OCI-LY7 (cell line): ENCODE measurements at regions not wholly inside any gene's neighbourhood (a gene's known extent, or its start where the extent isn't known, plus 50 kb on each side); places are given as distances from the start of the nearest gene placed in this dataset.

Experiments used
- BruUV-seq: library from RNA; stranded (reverse); fragments of 400-500 nt; replicated peaks from 2 replicates; lab custom pipeline; 2021; lab: Mats Ljungman, UMichigan
- CTCF ChIA-PET: fragments of 300-600 bp; sonication (Branson Sonifier 250); formaldehyde crosslinking; loops from one replicate; lab custom pipeline; 2022; ENCODE audit warnings: antibody characterized with exemption; ENCODE audit not compliant: unreplicated experiment; lab: Charles Lee
- POLR2A ChIA-PET: fragments of 300-600 bp; sonication (Branson Sonifier 250); formaldehyde crosslinking; loops from one replicate; lab custom pipeline; 2022; ENCODE audit warnings: antibody characterized with exemption; lab: Charles Lee
- DNase-seq: peaks from one replicate; pipeline ENCODE4 v3.0.0-alpha.2; 2015; ENCODE audit warnings: low spot score
- H2AFZ ChIP-seq: fragments of 200-600 bp; sonication (generic), shearing (Covaris generic); 2 replicates; pipeline ENCODE4 v1.6.1; 2014; ENCODE audit warnings: mild to moderate bottlenecking, antibody characterized with exemption, low read length, moderate library complexity
- H3K27ac ChIP-seq: fragments of 200-600 bp; sonication (generic); 2 replicates; pipeline ENCODE4 v1.5.1; 2014; ENCODE audit warnings: mixed run types, low read depth, mild to moderate bottlenecking, moderate library complexity, low read length, inconsistent platforms; ENCODE audit not compliant: poor library complexity, severe bottlenecking
- H3K36me3 ChIP-seq: fragments of 200-600 bp; sonication (generic); 2 replicates; pipeline ENCODE4 v1.6.1; 2014; ENCODE audit warnings: mild to moderate bottlenecking, antibody characterized with exemption, low read length, moderate library complexity, mixed read lengths; ENCODE audit not compliant: insufficient read depth
- H3K4me1 ChIP-seq: fragments of 200-600 bp; sonication (generic); 2 replicates; pipeline ENCODE4 v1.5.1; 2014; ENCODE audit warnings: mild to moderate bottlenecking, low read length; ENCODE audit not compliant: insufficient read depth, poor library complexity, severe bottlenecking
- H3K4me2 ChIP-seq: fragments of 200-600 bp; sonication (generic); 2 replicates; pipeline ENCODE4 v1.6.1; 2014; ENCODE audit warnings: mild to moderate bottlenecking, low read length
- H3K4me3 ChIP-seq: fragments of 200-600 bp; sonication (generic); 2 replicates; pipeline ENCODE4 v1.5.1; 2014; ENCODE audit warnings: mild to moderate bottlenecking, low read depth, low read length; ENCODE audit not compliant: poor library complexity, severe bottlenecking
- H3K79me2 ChIP-seq: fragments of 200-600 bp; sonication (generic); 2 replicates; pipeline ENCODE4 v1.6.1; 2016; ENCODE audit warnings: low read depth, mild to moderate bottlenecking, low read length, moderate library complexity, mixed read lengths; ENCODE audit not compliant: insufficient read depth
- H3K9me2 ChIP-seq: fragments of 200-600 bp; sonication (generic); 2 replicates; pipeline ENCODE4 v1.6.1; 2016; ENCODE audit warnings: mild to moderate bottlenecking, low read length, mixed read lengths; ENCODE audit not compliant: insufficient read depth
- H3K9me3 ChIP-seq: fragments of 200-600 bp; sonication (generic); 2 replicates; pipeline ENCODE4 v1.6.1; 2014; ENCODE audit warnings: mild to moderate bottlenecking, mixed run types, low read length, mixed read lengths
- H4K20me1 ChIP-seq: fragments of 200-600 bp; sonication (generic); 2 replicates; pipeline ENCODE4 v1.6.1; 2014; ENCODE audit warnings: mild to moderate bottlenecking, antibody characterized with exemption, low read length, moderate library complexity, mixed read lengths; ENCODE audit not compliant: insufficient read depth
- EZH2phosphoT487 ChIP-seq: fragments of 200-600 bp; sonication (generic); IDR thresholded peaks from 2 replicates; pipeline ENCODE4 v1.6.1; 2018; ENCODE audit warnings: low read depth, borderline replicate concordance, mild to moderate bottlenecking, mixed run types, antibody characterized with exemption, low read length, moderate library complexity, mixed read lengths
- intact Hi-C: fragments of 100-400 bp; cut with micrococcal nuclease; formaldehyde crosslinking; loops from one replicate; pipeline ENCODE4 v1.10.0; 2022; ENCODE audit not compliant: unreplicated experiment
- TF ChIP-seq, protein P1 (sequence below): fragments of 200-600 bp; sonication (generic); conservative IDR thresholded peaks from 2 replicates; pipeline ENCODE4 v1.5.1; 2014; ENCODE audit warnings: mild to moderate bottlenecking, antibody characterized with exemption, low read length, moderate library complexity, mixed read lengths

DNA sequence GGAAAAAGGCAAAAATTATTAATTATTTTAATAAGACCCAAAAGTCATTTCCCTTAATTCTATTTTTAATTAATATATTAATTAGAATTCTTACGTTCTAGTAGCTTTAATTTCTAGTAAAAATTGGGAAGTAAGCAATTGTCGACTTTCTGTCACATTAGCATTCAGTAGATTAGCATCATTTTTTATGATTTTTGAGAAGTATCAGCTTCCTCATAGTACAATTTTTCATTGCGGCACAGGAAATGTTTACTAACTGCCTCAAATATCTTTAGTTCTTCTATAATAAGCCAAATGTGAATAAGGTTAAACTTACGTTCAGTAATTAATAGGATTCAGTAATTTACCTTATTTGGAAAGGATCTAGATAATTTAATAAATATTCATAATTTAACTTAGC, 687.4 kb downstream of the EPM2A start:
- H3K9me3 ChIP-seq, result no peaks in the 10 kb centered on the region
- H3K27ac ChIP-seq, result no peak overlapping the region
- no TSS peak for BruUV-seq
- POLR2A ChIA-PET, result interaction anchor here (0.5 to 0.7 kb wide), 3 partner anchors 36 to 1210 kb away, joined by 3 to 5 read pairs (median 4); no protein-coding TSS in a partner anchor
- H2AFZ ChIP-seq, result no peak overlapping the region
- intact Hi-C loops, result no loop called here
- H3K4me1 ChIP-seq, result no peaks in the 10 kb centered on the region
- no peaks in the 10 kb centered on the region for H3K36me3 ChIP-seq
- H3K9me2 ChIP-seq, result no peaks in the 10 kb centered on the region
- TF ChIP-seq, protein P1, sequence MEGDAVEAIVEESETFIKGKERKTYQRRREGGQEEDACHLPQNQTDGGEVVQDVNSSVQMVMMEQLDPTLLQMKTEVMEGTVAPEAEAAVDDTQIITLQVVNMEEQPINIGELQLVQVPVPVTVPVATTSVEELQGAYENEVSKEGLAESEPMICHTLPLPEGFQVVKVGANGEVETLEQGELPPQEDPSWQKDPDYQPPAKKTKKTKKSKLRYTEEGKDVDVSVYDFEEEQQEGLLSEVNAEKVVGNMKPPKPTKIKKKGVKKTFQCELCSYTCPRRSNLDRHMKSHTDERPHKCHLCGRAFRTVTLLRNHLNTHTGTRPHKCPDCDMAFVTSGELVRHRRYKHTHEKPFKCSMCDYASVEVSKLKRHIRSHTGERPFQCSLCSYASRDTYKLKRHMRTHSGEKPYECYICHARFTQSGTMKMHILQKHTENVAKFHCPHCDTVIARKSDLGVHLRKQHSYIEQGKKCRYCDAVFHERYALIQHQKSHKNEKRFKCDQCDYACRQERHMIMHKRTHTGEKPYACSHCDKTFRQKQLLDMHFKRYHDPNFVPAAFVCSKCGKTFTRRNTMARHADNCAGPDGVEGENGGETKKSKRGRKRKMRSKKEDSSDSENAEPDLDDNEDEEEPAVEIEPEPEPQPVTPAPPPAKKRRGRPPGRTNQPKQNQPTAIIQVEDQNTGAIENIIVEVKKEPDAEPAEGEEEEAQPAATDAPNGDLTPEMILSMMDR, result no peak
- no peak for TF ChIP-seq EZH2phosphoT487
- H3K4me3 ChIP-seq, result no peak overlapping the region
- H3K79me2 ChIP-seq, result no peaks in the 10 kb centered on the region
- no peak for DNase-seq
- no peak overlapping the region for H3K4me2 ChIP-seq
- CTCF ChIA-PET, result no interaction called here
- no peaks in the 10 kb centered on the region for H4K20me1 ChIP-seq

DNA sequence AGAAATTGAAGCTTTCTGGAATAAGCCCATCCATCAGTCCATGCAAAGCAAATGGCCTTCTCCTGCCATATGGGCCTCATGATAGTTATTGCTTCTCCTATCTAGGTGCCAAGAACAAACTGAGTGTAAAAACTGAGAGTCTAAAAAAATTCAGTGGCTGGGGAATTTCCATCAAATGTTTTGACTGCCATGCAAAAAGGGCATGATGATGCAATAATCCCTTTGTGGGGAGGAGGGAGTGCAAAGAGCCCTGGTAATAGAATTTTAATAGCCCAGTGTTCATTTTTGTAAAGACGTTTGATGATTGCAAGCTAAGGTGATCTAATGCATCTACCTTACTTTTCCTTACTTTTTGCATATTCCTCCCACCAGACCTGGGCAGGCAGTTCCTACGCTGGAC, 683.7 kb downstream of the EPM2A start:
- no peaks in the 10 kb centered on the region for H3K4me1 ChIP-seq
- no peaks in the 10 kb centered on the region for H3K9me2 ChIP-seq
- H3K4me2 ChIP-seq, result no peak overlapping the region
- H4K20me1 ChIP-seq, result no peaks in the 10 kb centered on the region
- no peaks in the 10 kb centered on the region for H3K36me3 ChIP-seq
- POLR2A ChIA-PET, result no interaction called here
- DNase-seq, result no peak
- H3K79me2 ChIP-seq, result no peaks in the 10 kb centered on the region
- H3K27ac ChIP-seq, result no peak overlapping the region
- H3K4me3 ChIP-seq, result no peak overlapping the region
- TF ChIP-seq EZH2phosphoT487, result no peak
- TF ChIP-seq, protein P1, result no peak
- H2AFZ ChIP-seq, result no peak overlapping the region
- no TSS peak for BruUV-seq
- no peaks in the 10 kb centered on the region for H3K9me3 ChIP-seq
- CTCF ChIA-PET, result no interaction called here
- intact Hi-C loops, result no loop called here

DNA sequence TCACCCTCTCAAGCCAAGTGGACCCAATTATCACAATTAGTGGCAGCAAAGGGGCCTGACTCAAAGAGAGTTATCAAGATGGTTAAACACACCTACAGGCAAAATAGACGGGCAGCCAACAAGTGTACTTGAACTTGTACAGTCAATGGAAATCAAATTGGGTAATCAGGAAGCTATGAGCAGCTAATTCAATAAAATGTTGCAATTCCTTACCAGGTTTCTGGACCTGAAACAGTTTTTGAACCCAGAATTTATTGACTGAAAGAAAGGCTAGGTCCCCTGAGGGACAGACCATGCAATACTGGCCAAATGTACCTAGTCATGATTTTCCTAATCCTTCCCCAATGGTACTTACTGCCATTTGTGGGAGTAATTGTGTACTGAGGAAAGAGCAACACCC, 679.8 kb downstream of the EPM2A start:
- Histone ChIP-seq H3K4me3 (no peak overlapping the region), H3K9me3 (no peaks in the 10 kb centered on the region), H2AFZ (no peak overlapping the region), H3K79me2 (no peaks in the 10 kb centered on the region), H3K36me3 (no peaks in the 10 kb centered on the region), H3K4me2 (no peak overlapping the region), H3K27ac (no peak overlapping the region), H3K9me2 (no peaks in the 10 kb centered on the region), H3K4me1 (no peaks in the 10 kb centered on the region), H4K20me1 (no peaks in the 10 kb centered on the region)
- ChIA-PET CTCF (no interaction called here), POLR2A (interaction anchor here (1.1 kb wide), 1 partner anchor 16 kb away, joined by 3 read pairs; no protein-coding TSS in a partner anchor)
- intact Hi-C loops, result no loop called here
- DNase-seq, result no peak
- BruUV-seq, result no TSS peak
- no peak for TF ChIP-seq EZH2phosphoT487
- TF ChIP-seq, protein P1, result no peak
